GM18520 (cell line): ENCODE measurements at regions not wholly inside any gene's neighbourhood (a gene's known extent, or its start where the extent isn't known, plus 50 kb on each side); places are given as distances from the start of the nearest gene placed in this dataset.
"Not testable (repeated sequence)": the region's sequence is repeated elsewhere in the genome, so short reads cannot be mapped to it uniquely, and the experiment has no call there.

Source experiments
- ATAC-seq: cut with Tn5 transposase; IDR thresholded peaks from one replicate; pipeline ENCODE4 v1.9.1; 2021; ENCODE audit not compliant: unreplicated experiment

GRCh38 chr4:165548702-165549101, 169.9 kb downstream of the CPE start:
- no peak for ATAC-seq

- no peak for ATAC-seq
Measured at GRCh38 chr4:165553221-165553810, 174.5 kb downstream of the CPE start.

- no peak for ATAC-seq
Measured at GRCh38 chr4:165555302-165555701, 176.5 kb downstream of the CPE start.

- ATAC-seq = no peak
Measured at GRCh38 chr4:165556383-165556782, 177.6 kb downstream of the CPE start.

- ATAC-seq = no peak
Measured at GRCh38 chr4:165560941-165561340, 182.1 kb downstream of the CPE start.

GRCh38 chr4:165563851-165564250, 185.0 kb downstream of the CPE start:
- ATAC-seq = no peak

- ATAC-seq = no peak
Measured at GRCh38 chr4:165569031-165569430, 190.2 kb downstream of the CPE start.

GRCh38 chr4:165571476-165571875, 192.7 kb downstream of the CPE start:
- not testable (repeated sequence) for ATAC-seq

GRCh38 chr4:165580351-165580905, 201.6 kb downstream of the CPE start:
- ATAC-seq = no peak

- ATAC-seq = no peak
Measured at GRCh38 chr4:165583341-165583740, 204.5 kb downstream of the CPE start.

GRCh38 chr4:165584916-165585315, 206.1 kb downstream of the CPE start:
- no peak for ATAC-seq

GRCh38 chr4:165588534-165589315, 209.9 kb downstream of the CPE start:
- ATAC-seq = no peak

- no peak for ATAC-seq
Measured at GRCh38 chr4:165592386-165592785, 213.6 kb downstream of the CPE start.

GRCh38 chr4:165597581-165598480, 219.0 kb downstream of the CPE start:
- ATAC-seq = no peak

GRCh38 chr4:165600959-165601683, 222.3 kb downstream of the CPE start:
- ATAC-seq = no peak

- ATAC-seq = no peak
Measured at GRCh38 chr4:165602621-165603020, 223.8 kb downstream of the CPE start.

- ATAC-seq = no peak
Measured at GRCh38 chr4:165604181-165604580, 225.4 kb downstream of the CPE start.

GRCh38 chr4:165605811-165606210, 227.0 kb downstream of the CPE start:
- no peak for ATAC-seq

GRCh38 chr4:165606465-165607205, 227.8 kb downstream of the CPE start:
- no peak for ATAC-seq

GRCh38 chr4:165609653-165610052, 230.8 kb downstream of the CPE start:
- ATAC-seq = no peak
